GM19240 (cell line): ENCODE measurements at regions not wholly inside any gene's neighbourhood (a gene's known extent, or its start where the extent isn't known, plus 50 kb on each side); places are given as distances from the start of the nearest gene placed in this dataset.
A peak's percentile ranks its signal among the peaks of the same experiment; 100 is the strongest.

Experiments
- DNase-seq: peaks from one replicate; pipeline ENCODE4 v3.0.0; 2011; ENCODE audit warnings: low spot score; ENCODE audit not compliant: insufficient read length

DNA sequence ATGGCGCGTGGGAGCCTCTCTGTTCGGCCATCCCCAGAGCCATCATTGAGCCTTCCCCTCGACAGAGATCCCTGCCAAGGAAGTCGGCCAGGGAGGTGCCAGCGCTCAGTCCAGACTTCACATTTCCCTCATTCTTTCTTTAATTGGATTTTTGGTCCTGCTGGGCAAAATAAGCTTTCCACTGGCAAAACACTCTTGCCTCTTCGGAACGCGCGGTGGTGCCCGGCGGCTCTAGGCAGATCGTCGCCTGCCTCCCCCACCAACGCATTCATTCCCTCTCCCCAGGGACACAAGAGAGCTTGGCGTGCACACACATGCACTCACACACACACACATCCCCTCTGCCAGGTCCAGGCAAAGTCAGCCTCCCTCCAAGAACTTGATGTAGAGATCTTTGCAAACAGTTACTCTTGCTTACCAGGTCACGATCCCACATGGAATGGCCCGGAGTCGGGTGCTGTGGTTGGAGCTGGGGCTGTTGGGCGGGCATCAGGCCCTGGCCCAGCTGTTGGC is 257.1 kb downstream of the BCOR start:
- no peak for DNase-seq

GRCh38 chrX:39841604-39842003 is 256.2 kb downstream of the BCOR start:
- DNase-seq = no peak

GRCh38 chrX:39842281-39842973 is 255.3 kb downstream of the BCOR start:
- DNase-seq = no peak

GRCh38 chrX:39843318-39843717 is 254.4 kb downstream of the BCOR start:
- no peak for DNase-seq

DNA sequence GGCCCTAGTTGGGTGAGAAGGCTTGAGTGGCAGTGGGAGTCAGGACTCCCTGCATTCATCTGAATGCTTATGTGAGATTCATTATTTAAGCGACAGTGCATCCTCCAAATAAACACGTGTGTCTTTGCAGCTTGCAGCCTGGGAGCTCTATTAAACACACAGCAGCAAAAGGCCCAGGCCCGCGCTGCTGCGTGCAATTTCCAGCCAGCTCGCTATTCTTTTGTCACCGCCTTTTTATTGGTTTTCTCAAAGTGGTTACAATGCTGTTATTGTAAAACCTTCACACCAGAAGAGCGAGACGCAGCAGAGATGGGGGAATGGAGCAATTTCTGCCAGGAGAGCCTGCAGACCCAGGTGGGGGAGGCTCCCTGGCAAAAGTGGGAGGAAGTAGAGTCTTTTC is 252.5 kb downstream of the BCOR start:
- DNase-seq = no peak

DNA sequence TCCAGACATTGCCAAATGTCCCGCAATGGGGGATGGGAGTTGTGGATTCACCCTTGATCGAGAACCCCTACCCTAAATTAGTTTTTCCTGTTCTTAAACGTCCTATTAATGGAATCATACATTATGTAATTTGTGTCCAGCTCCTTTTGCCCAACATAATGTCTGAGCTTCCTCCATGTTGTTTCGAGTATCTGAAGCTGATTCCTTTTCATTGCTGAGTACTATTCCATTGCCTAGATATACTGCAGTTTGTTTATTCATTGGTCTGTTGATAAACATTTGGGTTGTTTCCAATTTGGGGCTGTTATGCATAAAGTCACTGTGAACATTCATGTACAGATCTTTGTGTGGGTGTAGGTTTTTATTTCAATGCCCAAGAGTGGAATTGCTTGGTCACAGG is 251.3 kb downstream of the BCOR start:
- no peak for DNase-seq

- no peak for DNase-seq
Measured at GRCh38 chrX:39848243-39848642, 249.5 kb downstream of the BCOR start.

GRCh38 chrX:39848900-39849299 is 248.9 kb downstream of the BCOR start:
- no peak for DNase-seq

GRCh38 chrX:39850209-39850608 is 247.5 kb downstream of the BCOR start:
- no peak for DNase-seq

DNA sequence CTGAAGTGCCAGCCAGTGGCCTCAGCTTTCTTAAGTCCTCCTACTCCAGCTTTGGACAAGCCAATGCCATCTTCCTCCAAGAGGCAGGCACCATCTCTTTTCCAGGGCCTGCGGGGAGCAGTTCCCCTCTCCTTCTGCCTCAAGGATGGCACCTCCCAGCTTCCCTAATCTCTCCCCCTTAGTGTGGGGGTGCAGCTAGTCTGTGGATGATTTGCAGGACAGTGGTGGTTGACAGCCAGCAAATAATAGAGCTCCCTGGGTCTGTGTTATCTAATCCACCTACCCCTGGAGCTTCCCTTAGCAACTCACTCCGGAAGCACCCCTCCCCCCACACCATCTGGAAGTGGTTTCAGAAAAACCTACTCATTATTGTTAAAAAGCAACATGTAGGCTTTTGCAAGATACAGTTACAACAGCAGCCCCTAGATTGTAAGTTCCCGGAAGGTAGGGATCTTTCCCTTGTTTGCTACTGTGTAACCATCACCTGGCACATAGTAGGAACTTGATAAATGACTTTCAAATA is 247.1 kb downstream of the BCOR start:
- DNase-seq = no peak

DNA sequence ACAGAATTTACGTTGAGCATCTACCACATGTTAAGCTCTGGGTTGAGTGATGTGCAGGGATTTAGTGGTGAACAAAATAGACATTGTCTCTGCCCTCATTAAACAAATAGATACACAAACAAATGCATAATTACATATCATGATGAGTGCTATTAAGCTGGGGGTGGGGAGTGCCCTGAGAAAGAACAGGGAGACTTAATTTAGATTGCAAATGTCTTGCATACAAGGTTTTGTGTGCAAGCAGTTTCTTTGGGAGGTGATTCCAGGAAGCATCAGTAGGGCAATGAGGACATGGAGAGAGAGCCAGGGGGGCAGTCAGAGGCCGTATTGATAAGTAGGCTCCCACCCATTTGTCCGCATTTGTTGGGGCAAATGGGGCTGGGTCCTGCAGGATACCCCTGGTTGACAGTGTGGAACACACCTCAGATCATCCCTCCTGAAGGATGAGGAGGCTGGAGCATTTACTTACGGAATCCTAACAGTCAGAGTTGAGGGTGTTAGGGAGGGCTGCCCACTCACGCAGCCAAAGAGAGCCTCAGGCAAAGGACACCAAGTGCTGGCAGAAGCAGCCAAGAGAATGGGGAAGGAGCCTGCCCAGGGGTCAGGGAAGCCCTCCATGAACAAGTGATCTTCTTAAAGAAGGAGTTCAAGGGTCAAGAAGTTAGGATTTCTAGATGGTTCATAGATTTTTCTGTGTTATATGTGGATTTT is 245.9 kb downstream of the BCOR start:
- no peak for DNase-seq

- DNase-seq = no peak
Measured at GRCh38 chrX:39852491-39852890, 245.3 kb downstream of the BCOR start.

DNA sequence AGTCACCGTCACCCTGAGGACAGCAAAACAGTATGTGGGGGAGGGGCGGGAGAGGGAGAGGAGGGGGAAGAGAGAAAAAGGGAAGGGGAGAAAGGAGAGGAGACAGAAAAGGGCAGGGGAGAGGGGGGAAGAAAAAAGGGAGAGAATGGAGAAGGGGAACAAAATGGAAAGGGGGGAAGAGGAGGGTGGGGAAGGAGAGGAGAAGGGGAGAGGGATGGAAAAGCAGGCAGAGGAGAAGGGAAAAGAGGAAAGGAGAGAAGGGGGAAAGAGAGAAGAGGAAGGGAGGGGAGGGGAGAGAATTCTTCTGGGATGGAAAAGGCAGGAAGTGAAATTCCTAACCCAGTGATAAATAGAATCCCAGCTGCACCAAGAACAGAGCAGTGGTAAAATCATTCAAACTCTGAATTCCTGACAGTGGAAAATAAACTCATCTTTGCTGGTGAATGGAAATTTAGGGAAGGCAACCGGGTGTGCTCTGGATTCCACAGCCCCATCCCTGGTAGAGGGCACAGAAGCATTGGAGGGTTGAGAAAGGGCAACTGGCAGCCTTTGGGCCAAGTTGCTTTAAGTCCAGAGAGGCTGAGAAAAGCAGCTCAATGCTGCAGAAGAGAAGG is 244.2 kb downstream of the BCOR start:
- DNase-seq = no peak

- DNase-seq = no peak
Measured at GRCh38 chrX:39854772-39855747, 242.7 kb downstream of the BCOR start.

DNA sequence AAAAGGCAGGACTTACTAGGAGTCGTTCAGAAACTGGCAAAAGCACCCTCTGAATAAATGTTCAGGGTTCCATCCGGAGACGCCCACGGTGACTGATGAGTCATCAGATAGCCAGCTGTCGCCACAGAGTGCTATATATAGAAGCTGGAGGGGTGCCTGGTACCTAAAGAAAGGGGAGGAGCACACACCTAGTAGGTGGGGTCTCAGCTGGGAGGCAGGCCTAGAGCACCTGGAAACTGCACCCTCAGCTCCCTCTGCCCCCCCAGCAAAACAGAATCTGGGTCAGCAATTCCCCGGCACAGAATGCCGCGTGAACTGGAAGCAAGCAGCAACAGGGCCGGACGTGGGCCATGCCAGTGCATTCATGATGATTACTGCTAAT is 242.0 kb downstream of the BCOR start:
- no peak for DNase-seq

GRCh38 chrX:39856472-39857121 is 241.2 kb downstream of the BCOR start:
- no peak for DNase-seq

DNA sequence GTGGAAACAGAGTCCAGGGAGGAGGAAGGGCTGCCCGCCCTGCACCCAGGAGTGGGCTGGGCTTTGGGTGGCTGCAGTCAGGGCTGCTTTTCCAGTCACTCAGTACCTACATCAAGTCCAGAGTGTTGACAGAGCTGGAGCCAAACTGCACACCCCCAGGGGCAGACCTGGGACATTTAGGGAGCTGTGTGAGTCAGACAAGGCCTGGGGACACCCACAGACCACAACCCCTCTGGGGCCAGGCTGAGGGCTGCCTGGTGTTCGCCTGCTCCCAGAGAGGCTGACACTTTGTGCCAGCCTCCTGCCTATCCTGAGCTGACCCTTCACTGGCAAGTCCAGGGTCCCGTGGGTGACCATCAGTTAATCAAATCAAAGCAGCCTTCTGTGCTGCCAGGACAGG is 240.0 kb downstream of the BCOR start:
- no peak for DNase-seq

DNA sequence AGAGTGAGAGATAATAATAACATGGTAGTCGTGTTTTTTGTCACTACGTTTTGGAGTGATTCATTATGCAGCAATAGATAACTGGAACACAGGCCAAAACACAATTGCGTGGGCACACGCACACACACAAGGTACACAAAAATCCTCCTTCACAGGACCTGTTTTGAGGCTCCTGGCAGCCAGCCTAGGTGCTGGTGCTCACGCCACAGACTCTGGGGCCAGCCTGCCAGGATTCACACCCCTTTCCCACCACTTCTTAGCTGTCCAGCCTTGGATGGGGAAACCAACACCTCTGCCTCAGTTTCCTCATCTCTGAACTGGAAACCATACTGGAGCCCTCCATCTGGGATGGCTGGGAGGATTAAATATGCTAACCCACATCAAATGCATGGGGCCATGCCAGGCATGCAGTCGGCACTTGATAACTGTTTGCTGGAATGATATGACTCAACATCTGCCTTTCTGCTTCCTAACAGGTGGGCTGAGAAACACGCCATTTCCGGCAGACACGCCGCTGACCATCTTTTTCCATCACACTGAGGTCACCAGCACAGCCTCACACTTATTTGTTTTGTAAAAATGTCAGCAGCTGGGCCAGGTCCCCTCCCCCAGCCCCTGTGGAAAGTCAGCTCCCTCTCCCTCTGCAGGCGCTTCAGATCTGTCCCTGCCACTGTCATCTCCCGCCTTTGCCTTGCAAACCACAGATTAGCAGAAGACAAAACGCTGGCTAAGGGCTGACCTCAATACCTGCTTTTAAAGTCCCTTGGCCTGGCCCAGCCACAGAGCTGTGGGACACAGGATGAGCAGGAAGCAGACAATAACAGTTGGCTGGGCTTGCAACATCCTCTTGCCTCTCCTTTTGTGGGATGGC is 237.5 kb downstream of the BCOR start:
- DNase-seq = peak; percentile 43

GRCh38 chrX:39862963-39863362 is 234.8 kb downstream of the BCOR start:
- DNase-seq = no peak

GRCh38 chrX:39866229-39866628 is 231.5 kb downstream of the BCOR start:
- DNase-seq = no peak
